Vagina (tissue), 2 donors: ENCODE measurements at regions not wholly inside any gene's neighbourhood (a gene's known extent, or its start where the extent isn't known, plus 50 kb on each side); places are given as distances from the start of the nearest gene placed in this dataset.

Source experiments
- CTCF ChIP-seq, 3 experiments: fragments of 450-650 bp in 2 of 3; fragments of 200-600 bp in 1 of 3; sonication (generic) in 1 of 3; IDR thresholded peaks; one replicate each; pipeline ENCODE4 v1.5.1; 2017 to 2019; ENCODE audit warnings: antibody characterized with exemption in 3 of 3, mild to moderate bottlenecking in 2 of 3, moderate library complexity in 2 of 3
- POLR2A ChIP-seq, 2 donors: fragments of 450-650 bp; IDR thresholded peaks; one replicate each; pipeline ENCODE4 v1.6.1; 2017; ENCODE audit warnings: antibody characterized with exemption in 2 of 2, mild to moderate bottlenecking in 2 of 2, moderate library complexity in 2 of 2
- POLR2AphosphoS5 ChIP-seq, 2 donors: sonication (generic); formaldehyde crosslinking; IDR thresholded peaks; one replicate each; pipeline ENCODE4 v1.9.0; 2017; ENCODE audit warnings: antibody characterized with exemption in 2 of 2, mild to moderate bottlenecking in 2 of 2, low read depth in 1 of 2; ENCODE audit not compliant: insufficient read depth in 1 of 2

GRCh38 chr6:4352322-4352669, 216.9 kb upstream of the ECI2 start:
- TF ChIP-seq POLR2A (IDR thresholded peaks at IDR 0.05) (no peak), CTCF (IDR thresholded peaks at IDR 0.05) (no peak), POLR2AphosphoS5 (IDR thresholded peaks at IDR 0.05; ENCODE audit: insufficient read depth in 1 of 2, low read depth in 1 of 2) (no peak)
